ENCODE measurements at regions not wholly inside any gene's neighbourhood (a gene's known extent, or its start where the extent isn't known, plus 50 kb on each side); places are given as distances from the start of the nearest gene placed in this dataset.

- TF ChIP-seq CTCF (conservative IDR thresholded peaks at IDR 0.05; ENCODE audit: low read depth, low read length): no peak
- no peak overlapping the region for H3K4me3 ChIP-seq (ENCODE audit: low read length)
- no peak for DNase-seq (ENCODE audit: low read depth)
Measured at GRCh38 chr12:39240587-39240986, 202.3 kb downstream of the KIF21A start.

DNA sequence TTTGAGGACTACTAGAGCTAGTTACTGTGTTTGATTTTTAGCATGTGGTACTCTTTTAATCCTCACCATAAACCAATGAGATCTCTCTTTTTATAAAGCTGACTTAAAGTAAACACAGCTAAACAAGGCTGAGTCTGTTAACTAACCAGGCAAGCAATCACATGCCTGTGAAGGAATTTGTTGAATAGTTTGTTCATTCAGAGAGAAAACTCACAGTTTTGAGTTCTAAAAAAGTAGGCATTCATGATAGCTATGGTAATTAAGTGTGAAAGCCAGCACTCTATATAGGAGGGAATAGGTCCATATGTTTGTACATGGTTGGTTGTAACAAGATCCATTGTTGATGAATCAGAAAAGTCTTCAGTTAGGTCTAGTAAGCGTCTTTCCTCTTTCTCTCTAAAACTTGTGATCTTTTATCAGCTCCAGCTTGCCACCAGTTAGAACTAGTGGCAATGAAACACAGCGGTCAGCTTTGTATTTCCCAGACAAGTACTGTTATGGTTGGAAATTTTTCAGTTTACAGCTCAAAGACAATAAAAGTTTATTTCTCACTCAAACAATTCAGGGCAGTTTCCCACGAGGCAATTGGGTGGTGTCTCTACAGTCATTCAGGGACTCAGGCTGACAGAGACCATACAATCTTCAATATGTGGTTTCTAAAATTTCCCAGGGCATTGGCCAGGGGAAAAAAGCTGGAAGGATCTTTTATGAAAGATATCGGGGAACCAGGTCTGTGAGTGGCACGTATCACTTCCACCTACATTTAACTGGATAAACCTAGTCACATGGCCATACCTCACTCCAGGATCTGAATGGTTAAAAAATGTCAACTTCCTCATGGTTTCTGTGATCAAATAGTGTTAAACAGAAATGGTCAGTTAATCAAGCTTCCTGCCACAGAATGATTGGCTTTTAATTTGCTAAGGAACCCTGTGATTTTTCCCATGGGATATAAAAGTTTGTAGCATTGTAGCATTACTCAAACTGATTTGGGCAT, 203.1 kb downstream of the KIF21A start:
- TF ChIP-seq CTCF (conservative IDR thresholded peaks at IDR 0.05; ENCODE audit: low read depth, low read length): no peak
- peak; percentile 39 for DNase-seq (ENCODE audit: low read depth)
- H3K4me3 ChIP-seq (ENCODE audit: low read length): no peak overlapping the region

DNA sequence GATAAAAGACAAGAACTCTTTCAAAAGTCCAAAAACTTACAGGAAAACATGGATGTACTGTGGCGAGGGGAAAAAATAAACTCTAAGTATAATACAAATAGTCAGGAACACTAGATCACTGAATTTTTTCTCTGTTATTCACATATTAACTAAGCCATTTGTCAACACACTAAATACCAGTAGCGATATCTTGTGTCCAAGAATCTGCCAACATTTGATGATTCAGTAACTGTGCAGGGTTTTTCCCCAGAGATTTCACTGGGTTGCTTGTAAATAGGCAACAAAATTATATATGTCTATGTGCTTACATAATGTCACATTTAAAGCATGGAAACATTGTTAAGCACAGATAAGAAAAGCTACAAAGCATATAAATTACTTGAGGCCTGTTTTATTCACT, 205.9 kb downstream of the KIF21A start:
- TF ChIP-seq CTCF (conservative IDR thresholded peaks at IDR 0.05; ENCODE audit: low read depth, low read length): no peak
- H3K4me3 ChIP-seq (ENCODE audit: low read length): no peak overlapping the region
- DNase-seq (ENCODE audit: low read depth): peak; percentile 40

DNA sequence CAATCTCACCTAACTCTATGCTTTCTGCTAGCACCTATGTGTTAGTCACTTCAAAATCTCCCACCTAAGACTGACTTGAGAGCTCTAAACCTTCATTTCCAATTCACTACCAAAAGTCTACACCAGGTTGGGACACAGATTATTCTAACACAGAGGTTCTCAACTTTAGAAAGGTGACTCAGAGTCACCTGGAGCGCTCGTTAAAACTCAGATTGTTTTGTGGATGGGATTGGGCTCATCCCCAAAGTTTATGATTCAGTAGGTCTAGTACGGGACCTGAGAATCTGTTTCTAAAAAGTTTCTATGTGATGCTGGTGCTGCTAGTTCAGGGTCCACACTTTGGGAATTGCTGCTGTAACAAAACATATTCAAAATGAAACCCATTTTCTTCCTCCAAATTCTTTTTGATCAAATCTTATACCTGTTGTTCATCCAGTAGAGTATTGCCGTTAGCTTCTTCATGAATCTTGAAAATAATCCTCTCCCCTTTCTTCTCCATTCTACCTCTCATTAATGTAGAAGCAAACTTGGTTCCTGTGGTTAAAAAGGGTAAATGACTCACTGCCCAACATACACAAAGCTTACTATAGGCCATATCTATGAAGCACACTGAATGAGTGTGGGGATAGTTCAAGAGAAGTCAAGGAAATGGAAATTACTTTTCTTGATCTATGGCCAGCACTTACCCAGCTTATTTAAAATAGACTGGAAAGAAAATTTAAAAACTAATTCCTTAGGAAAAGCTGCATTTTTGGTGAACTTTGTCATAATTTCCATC, 206.7 kb downstream of the KIF21A start:
- DNase-seq (ENCODE audit: low read depth): peak; percentile 12
- no peak overlapping the region for H3K4me3 ChIP-seq (ENCODE audit: low read length)

GRCh38 chr12:39230086-39230485, 212.8 kb downstream of the KIF21A start:
- DNase-seq (ENCODE audit: low read depth): peak; percentile 18
- no peak overlapping the region for H3K4me3 ChIP-seq (ENCODE audit: low read length)
- no peak for TF ChIP-seq CTCF (conservative IDR thresholded peaks at IDR 0.05; ENCODE audit: low read depth, low read length)

More for the DNA sequence above, 206.7 kb downstream of the KIF21A start:
- TF ChIP-seq CTCF (conservative IDR thresholded peaks at IDR 0.05; ENCODE audit: low read depth, low read length): no peak

DNA sequence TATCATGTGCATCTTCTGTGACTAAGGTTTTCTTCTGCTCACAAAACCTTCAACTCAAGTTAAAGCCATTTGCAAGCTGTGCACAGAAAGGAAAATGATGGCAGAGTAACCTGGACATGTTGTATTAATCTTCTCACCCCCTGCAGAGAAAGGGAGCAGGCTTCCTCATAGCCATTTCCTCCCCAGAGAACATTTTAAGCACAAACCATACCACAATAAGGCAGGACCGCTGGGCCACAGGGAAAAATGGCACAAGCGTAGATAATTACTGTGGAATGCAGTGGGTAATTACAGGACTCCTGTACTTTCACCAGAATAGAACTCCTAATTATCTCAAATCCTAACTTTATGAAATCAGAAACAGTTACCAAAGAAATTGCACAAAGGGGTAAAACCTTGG, 215.7 kb downstream of the KIF21A start:
- TF ChIP-seq CTCF (conservative IDR thresholded peaks at IDR 0.05; ENCODE audit: low read depth, low read length): no peak
- no peak for DNase-seq (ENCODE audit: low read depth)
- no peak overlapping the region for H3K4me3 ChIP-seq (ENCODE audit: low read length)

Measured in retinal pigment epithelial cell (primary cell).